ENCODE measurements at regions not wholly inside any gene's neighbourhood (a gene's known extent, or its start where the extent isn't known, plus 50 kb on each side); places are given as distances from the start of the nearest gene placed in this dataset.

- TF ChIP-seq CTCF (conservative IDR thresholded peaks at IDR 0.05 in 1 of 2, IDR thresholded peaks at IDR 0.05 in 1 of 2; ENCODE audit: extremely low read depth in 1 of 2, insufficient read depth in 1 of 2, low read depth in 1 of 2, low read length in 2 of 2) (no peak), EZH2 (IDR thresholded peaks at IDR 0.05; ENCODE audit: borderline replicate concordance, low read length) (no peak)
Observed at GRCh38 chr18:55115606-55116005, 156.3 kb upstream of the CCDC68 start.
